LoVo (cell line): ENCODE measurements at regions not wholly inside any gene's neighbourhood (a gene's known extent, or its start where the extent isn't known, plus 50 kb on each side); places are given as distances from the start of the nearest gene placed in this dataset.
"Not testable (repeated sequence)": the region's sequence is repeated elsewhere in the genome, so short reads cannot be mapped to it uniquely, and the experiment has no call there.

Experiments used
- DNase-seq: peaks from one replicate; pipeline ENCODE4 v3.0.0-alpha.2; 2016; ENCODE audit warnings: low spot score

GRCh38 chr21:28704746-28705145 is 287.9 kb downstream of the LTN1 start:
- no peak for DNase-seq

- DNase-seq, result no peak
These were observed 288.8 kb downstream of the LTN1 start for GRCh38 chr21:28703861-28704260.

- no peak for DNase-seq
These were observed 292.9 kb downstream of the LTN1 start for GRCh38 chr21:28699596-28700259.

GRCh38 chr21:28699186-28699585 is 293.5 kb downstream of the LTN1 start:
- no peak for DNase-seq

- DNase-seq, result no peak
These were observed 295.8 kb downstream of the LTN1 start for GRCh38 chr21:28696844-28697410.

GRCh38 chr21:28693476-28693875 is 299.2 kb downstream of the LTN1 start:
- no peak for DNase-seq

GRCh38 chr21:28690196-28690595 is 302.5 kb downstream of the LTN1 start:
- no peak for DNase-seq

GRCh38 chr21:28688381-28688780 is 304.3 kb downstream of the LTN1 start:
- DNase-seq, result no peak

- peak; percentile 8 for DNase-seq
These were observed 305.1 kb downstream of the LTN1 start for GRCh38 chr21:28687586-28687985.

GRCh38 chr21:28683982-28684752 is 308.5 kb downstream of the LTN1 start:
- no peak for DNase-seq

- not testable (repeated sequence) for DNase-seq
These were observed 309.8 kb downstream of the LTN1 start for GRCh38 chr21:28682884-28683283.

- DNase-seq, result not testable (repeated sequence)
These were observed 315.6 kb downstream of the LTN1 start for GRCh38 chr21:28677096-28677495.

- no peak for DNase-seq
These were observed 317.2 kb downstream of the LTN1 start for GRCh38 chr21:28675331-28676041.

- no peak for DNase-seq
These were observed 317.9 kb downstream of the LTN1 start for GRCh38 chr21:28674763-28675162.

- DNase-seq, result no peak
These were observed 321.0 kb downstream of the LTN1 start for GRCh38 chr21:28671549-28672195.

GRCh38 chr21:28669971-28670653 is 322.6 kb downstream of the LTN1 start:
- DNase-seq, result no peak

- no peak for DNase-seq
These were observed 323.4 kb downstream of the LTN1 start for GRCh38 chr21:28669321-28669720.

GRCh38 chr21:28663754-28664153 is 328.9 kb downstream of the LTN1 start:
- DNase-seq, result no peak

- no peak for DNase-seq
These were observed 329.5 kb downstream of the LTN1 start for GRCh38 chr21:28663111-28663693.

GRCh38 chr21:28657566-28657965 is 335.1 kb downstream of the LTN1 start:
- no peak for DNase-seq

GRCh38 chr21:28655471-28655870 is 337.2 kb downstream of the LTN1 start:
- no peak for DNase-seq
